HEK293 (cell line): ENCODE measurements at regions not wholly inside any gene's neighbourhood (a gene's known extent, or its start where the extent isn't known, plus 50 kb on each side); places are given as distances from the start of the nearest gene placed in this dataset.

Experiments used
- CTCF ChIA-PET: fragments of 350-600 bp; formaldehyde crosslinking; extraction: SDS; loops from one replicate; lab custom pipeline; 2021; ENCODE audit warnings: antibody characterized with exemption; lab: Yijun Ruan, JAX
- POLR2A ChIA-PET: fragments of 300-600 bp; formaldehyde crosslinking; extraction: SDS; loops from one replicate; lab custom pipeline; 2020; ENCODE audit warnings: antibody characterized with exemption, inconsistent platforms; lab: Yijun Ruan, JAX
- H3K27ac ChIP-seq: fragments of 200-500 bp; sonication (Bioruptor generic); 2 replicates; pipeline ENCODE4 v1.5.1; 2014; ENCODE audit warnings: low read depth, low read length, control low read depth, inconsistent platforms; ENCODE audit errors: extremely low read depth
- H3K36me3 ChIP-seq, 2 experiments: fragments of 200-500 bp in 1 of 2; sonication (Bioruptor generic) in 1 of 2; 1 replicate in 1 of 2; 2 replicates in 1 of 2; pipeline ENCODE4 v1.5.1; 2014 to 2017; ENCODE audit warnings: inconsistent platforms in 2 of 2, low read length in 2 of 2; ENCODE audit not compliant: control insufficient read depth in 2 of 2, insufficient read depth in 1 of 2
- H3K4me1 ChIP-seq: fragments of 200-500 bp; sonication (Bioruptor generic); 2 replicates; pipeline ENCODE4 v1.5.1; 2014; ENCODE audit warnings: mild to moderate bottlenecking, low read length, inconsistent platforms; ENCODE audit not compliant: control insufficient read depth, insufficient read depth
- H3K4me3 ChIP-seq: 2 replicates; pipeline ENCODE4 v1.5.1; 2011; ENCODE audit warnings: low read depth, mild to moderate bottlenecking, control low read depth, low read length, moderate library complexity
- H3K9me3 ChIP-seq: fragments of 200-500 bp; sonication (Bioruptor generic); 2 replicates; pipeline ENCODE4 v1.5.1; 2014; ENCODE audit warnings: low read depth, low read length, inconsistent platforms; ENCODE audit not compliant: control insufficient read depth, insufficient read depth
- GLI2 ChIP-seq: fragments of 450-650 bp; formaldehyde crosslinking; IDR thresholded peaks from 2 replicates; pipeline ENCODE4; 2017; ENCODE audit warnings: missing biosample characterization, missing genetic modification characterization, low read depth, borderline replicate concordance
- KLF1 ChIP-seq: fragments of 450-650 bp; formaldehyde crosslinking; IDR thresholded peaks from 2 replicates; pipeline ENCODE4 v1.5.1; 2016; ENCODE audit warnings: missing biosample characterization, missing genetic modification characterization
- KLF16 ChIP-seq: fragments of 450-650 bp; formaldehyde crosslinking; IDR thresholded peaks from 2 replicates; pipeline ENCODE4 v1.5.1; 2017; ENCODE audit warnings: missing biosample characterization, missing genetic modification characterization
- KLF7 ChIP-seq: fragments of 450-650 bp; formaldehyde crosslinking; IDR thresholded peaks from 2 replicates; pipeline ENCODE4 v1.5.1; 2016; ENCODE audit warnings: missing biosample characterization, missing genetic modification characterization, borderline replicate concordance
- KLF9 ChIP-seq: fragments of 450-650 bp; formaldehyde crosslinking; IDR thresholded peaks from 2 replicates; pipeline ENCODE4 v1.5.1; 2016; ENCODE audit warnings: missing biosample characterization, missing genetic modification characterization, low read depth
- MYNN ChIP-seq: fragments of 450-650 bp; formaldehyde crosslinking; IDR thresholded peaks from 2 replicates; pipeline ENCODE4 v1.5.1; 2016; ENCODE audit warnings: missing biosample characterization, missing genetic modification characterization, borderline replicate concordance
- MZF1 ChIP-seq: fragments of 450-650 bp; formaldehyde crosslinking; IDR thresholded peaks from 2 replicates; pipeline ENCODE4 v1.5.1; 2017; ENCODE audit warnings: missing biosample characterization, missing genetic modification characterization, borderline replicate concordance
- REPIN1 ChIP-seq: fragments of 450-650 bp; formaldehyde crosslinking; IDR thresholded peaks from 2 replicates; pipeline ENCODE4 v1.5.1; 2017; ENCODE audit warnings: missing biosample characterization, missing genetic modification characterization, low read depth
- ZBTB48 ChIP-seq: fragments of 450-650 bp; formaldehyde crosslinking; IDR thresholded peaks from 2 replicates; pipeline ENCODE4 v1.5.1; 2016; ENCODE audit warnings: missing biosample characterization, missing genetic modification characterization
- ZFP41 ChIP-seq: fragments of 450-650 bp; formaldehyde crosslinking; IDR thresholded peaks from 2 replicates; pipeline ENCODE4 v1.5.1; 2016; ENCODE audit warnings: missing biosample characterization, missing genetic modification characterization, borderline replicate concordance
- ZNF132 ChIP-seq: fragments of 450-650 bp; formaldehyde crosslinking; IDR thresholded peaks from 2 replicates; pipeline ENCODE4 v1.5.1; 2017; ENCODE audit warnings: missing biosample characterization, missing genetic modification characterization, borderline replicate concordance
- ZNF292 ChIP-seq: fragments of 450-650 bp; formaldehyde crosslinking; IDR thresholded peaks from 2 replicates; pipeline ENCODE4 v1.5.1; 2016; ENCODE audit warnings: low read depth, missing biosample characterization, missing genetic modification characterization, borderline replicate concordance
- ZNF311 ChIP-seq: fragments of 450-650 bp; formaldehyde crosslinking; IDR thresholded peaks from 2 replicates; pipeline ENCODE4 v1.5.1; 2017; ENCODE audit warnings: missing biosample characterization, missing genetic modification characterization, borderline replicate concordance
- ZNF335 ChIP-seq: fragments of 450-650 bp; formaldehyde crosslinking; conservative IDR thresholded peaks from 2 replicates; pipeline ENCODE4 v1.5.1; 2016; ENCODE audit warnings: missing biosample characterization, missing genetic modification characterization
- ZNF341 ChIP-seq: fragments of 450-650 bp; formaldehyde crosslinking; IDR thresholded peaks from 2 replicates; pipeline ENCODE4; 2016; ENCODE audit warnings: low read depth, missing biosample characterization, missing genetic modification characterization
- ZNF416 ChIP-seq: fragments of 450-650 bp; formaldehyde crosslinking; IDR thresholded peaks from 2 replicates; pipeline ENCODE4 v1.5.1; 2016; ENCODE audit warnings: missing biosample characterization, missing genetic modification characterization
- ZNF426 ChIP-seq: fragments of 450-650 bp; formaldehyde crosslinking; IDR thresholded peaks from 2 replicates; pipeline ENCODE4 v1.5.1; 2017; ENCODE audit warnings: missing biosample characterization, missing genetic modification characterization, mild to moderate bottlenecking, inconsistent platforms, moderate library complexity
- ZNF560 ChIP-seq: fragments of 450-650 bp; formaldehyde crosslinking; IDR thresholded peaks from 2 replicates; pipeline ENCODE4 v1.5.1; 2017; ENCODE audit warnings: missing biosample characterization, missing genetic modification characterization, borderline replicate concordance
- ZNF571 ChIP-seq: fragments of 450-650 bp; formaldehyde crosslinking; IDR thresholded peaks from 2 replicates; pipeline ENCODE4 v1.5.0; 2017; ENCODE audit warnings: missing biosample characterization, missing genetic modification characterization
- ZNF658 ChIP-seq: fragments of 450-650 bp; formaldehyde crosslinking; IDR thresholded peaks from 2 replicates; pipeline ENCODE4; 2016; ENCODE audit warnings: missing biosample characterization, missing genetic modification characterization
- ZNF664 ChIP-seq: fragments of 450-650 bp; formaldehyde crosslinking; IDR thresholded peaks from 2 replicates; pipeline ENCODE4 v1.5.1; 2016; ENCODE audit warnings: missing biosample characterization, missing genetic modification characterization
- ZNF701 ChIP-seq: fragments of 450-650 bp; formaldehyde crosslinking; IDR thresholded peaks from 2 replicates; pipeline ENCODE4 v1.5.1; 2016; ENCODE audit warnings: missing biosample characterization, missing genetic modification characterization
- TF ChIP-seq, protein P1 (sequence below): fragments of 450-650 bp; IDR thresholded peaks from 2 replicates; pipeline ENCODE4 v1.5.1; 2018; ENCODE audit warnings: missing biosample characterization, missing genetic modification characterization
- TF ChIP-seq, protein P2 (sequence below): fragments of 450-650 bp; formaldehyde crosslinking; IDR thresholded peaks from 2 replicates; pipeline ENCODE4 v1.5.1; 2017; ENCODE audit warnings: missing biosample characterization, missing genetic modification characterization

DNA sequence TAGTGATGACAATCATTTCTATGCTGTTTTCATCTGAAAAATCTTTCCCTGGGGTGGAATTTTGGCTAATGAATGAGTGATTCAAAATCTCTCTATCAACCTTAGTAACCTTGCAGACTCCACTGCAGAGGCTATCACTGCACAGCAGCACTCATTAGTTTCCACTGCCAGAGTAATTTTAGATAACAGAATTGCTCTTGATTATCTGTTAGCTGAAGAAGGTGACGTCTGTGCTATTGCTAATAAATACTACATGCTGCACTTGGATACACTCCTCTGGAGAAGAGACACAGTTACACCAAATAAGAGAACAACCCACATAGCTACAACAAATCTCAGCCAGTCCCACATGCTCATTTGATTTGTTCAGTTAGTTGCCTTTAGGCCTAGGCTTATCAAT is 1348.4 kb downstream of the NCAM2 start:
- Histone ChIP-seq H3K27ac (no peak overlapping the region), H3K4me3 (no peak overlapping the region)
- POLR2A ChIA-PET: no interaction called here

DNA sequence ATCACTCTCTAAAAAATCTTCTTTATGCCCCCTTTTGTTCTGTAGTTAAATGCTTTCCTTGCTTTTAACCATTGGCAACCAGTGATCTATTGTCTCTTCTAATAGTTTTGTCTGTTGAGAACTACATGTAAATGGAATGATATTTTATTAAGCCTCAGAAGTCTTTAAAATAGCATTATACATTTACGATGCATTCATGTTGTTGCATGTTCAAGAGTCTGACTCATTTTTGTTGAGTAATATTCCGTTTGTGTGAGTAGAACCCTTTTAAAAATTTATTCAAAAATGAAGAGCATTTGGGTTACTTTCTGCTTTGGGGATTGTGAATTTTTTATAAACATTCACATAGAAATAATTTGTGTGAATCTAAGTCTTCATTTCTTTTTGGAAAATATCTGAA is 1352.9 kb downstream of the NCAM2 start:
- H3K4me3 ChIP-seq: no peak overlapping the region
- ChIA-PET POLR2A (no interaction called here), CTCF (interaction anchor here (0.6 kb wide), 1 partner anchor 466 kb away, joined by 3 read pairs; no protein-coding TSS in a partner anchor)
- no peaks in the 10 kb centered on the region for H3K9me3 ChIP-seq
- TF ChIP-seq, protein P1, sequence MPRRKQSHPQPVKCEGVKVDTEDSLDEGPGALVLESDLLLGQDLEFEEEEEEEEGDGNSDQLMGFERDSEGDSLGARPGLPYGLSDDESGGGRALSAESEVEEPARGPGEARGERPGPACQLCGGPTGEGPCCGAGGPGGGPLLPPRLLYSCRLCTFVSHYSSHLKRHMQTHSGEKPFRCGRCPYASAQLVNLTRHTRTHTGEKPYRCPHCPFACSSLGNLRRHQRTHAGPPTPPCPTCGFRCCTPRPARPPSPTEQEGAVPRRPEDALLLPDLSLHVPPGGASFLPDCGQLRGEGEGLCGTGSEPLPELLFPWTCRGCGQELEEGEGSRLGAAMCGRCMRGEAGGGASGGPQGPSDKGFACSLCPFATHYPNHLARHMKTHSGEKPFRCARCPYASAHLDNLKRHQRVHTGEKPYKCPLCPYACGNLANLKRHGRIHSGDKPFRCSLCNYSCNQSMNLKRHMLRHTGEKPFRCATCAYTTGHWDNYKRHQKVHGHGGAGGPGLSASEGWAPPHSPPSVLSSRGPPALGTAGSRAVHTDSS (tag by site-specific recombination): no peak
- TF ChIP-seq ZNF341 (tag by site-specific recombination) (no peak), GLI2 (tag by site-specific recombination) (no peak), KLF16 (tag by site-specific recombination) (no peak), ZNF132 (tag by site-specific recombination) (no peak), REPIN1 (tag by site-specific recombination) (no peak), ZNF571 (tag by site-specific recombination) (no peak), ZNF335 (tag by site-specific recombination) (no peak), ZNF664 (no peak), ZNF701 (tag by site-specific recombination) (no peak)
- TF ChIP-seq, protein P2, sequence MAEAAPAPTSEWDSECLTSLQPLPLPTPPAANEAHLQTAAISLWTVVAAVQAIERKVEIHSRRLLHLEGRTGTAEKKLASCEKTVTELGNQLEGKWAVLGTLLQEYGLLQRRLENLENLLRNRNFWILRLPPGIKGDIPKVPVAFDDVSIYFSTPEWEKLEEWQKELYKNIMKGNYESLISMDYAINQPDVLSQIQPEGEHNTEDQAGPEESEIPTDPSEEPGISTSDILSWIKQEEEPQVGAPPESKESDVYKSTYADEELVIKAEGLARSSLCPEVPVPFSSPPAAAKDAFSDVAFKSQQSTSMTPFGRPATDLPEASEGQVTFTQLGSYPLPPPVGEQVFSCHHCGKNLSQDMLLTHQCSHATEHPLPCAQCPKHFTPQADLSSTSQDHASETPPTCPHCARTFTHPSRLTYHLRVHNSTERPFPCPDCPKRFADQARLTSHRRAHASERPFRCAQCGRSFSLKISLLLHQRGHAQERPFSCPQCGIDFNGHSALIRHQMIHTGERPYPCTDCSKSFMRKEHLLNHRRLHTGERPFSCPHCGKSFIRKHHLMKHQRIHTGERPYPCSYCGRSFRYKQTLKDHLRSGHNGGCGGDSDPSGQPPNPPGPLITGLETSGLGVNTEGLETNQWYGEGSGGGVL (tag by site-specific recombination): no peak
- H3K27ac ChIP-seq: no peak overlapping the region
- no peaks in the 10 kb centered on the region for H3K4me1 ChIP-seq
- H3K36me3 ChIP-seq: no peaks in the 10 kb centered on the region

More for the DNA sequence above, 1348.4 kb downstream of the NCAM2 start:
- no peaks in the 10 kb centered on the region for H3K4me1 ChIP-seq
- no peak for TF ChIP-seq KLF9
- no peak for TF ChIP-seq ZNF416 (tag by site-specific recombination)
- TF ChIP-seq ZBTB48 (tag by site-specific recombination): no peak
- no peak for TF ChIP-seq ZNF311 (tag by site-specific recombination)
- no peak for TF ChIP-seq KLF1 (tag by site-specific recombination)
- TF ChIP-seq ZNF426 (tag by site-specific recombination): no peak
- TF ChIP-seq KLF7: no peak
- H3K9me3 ChIP-seq: no peaks in the 10 kb centered on the region; the same call in 1 of the 2 replicates
- CTCF ChIA-PET: no interaction called here
- H3K36me3 ChIP-seq: no peaks in the 10 kb centered on the region

DNA sequence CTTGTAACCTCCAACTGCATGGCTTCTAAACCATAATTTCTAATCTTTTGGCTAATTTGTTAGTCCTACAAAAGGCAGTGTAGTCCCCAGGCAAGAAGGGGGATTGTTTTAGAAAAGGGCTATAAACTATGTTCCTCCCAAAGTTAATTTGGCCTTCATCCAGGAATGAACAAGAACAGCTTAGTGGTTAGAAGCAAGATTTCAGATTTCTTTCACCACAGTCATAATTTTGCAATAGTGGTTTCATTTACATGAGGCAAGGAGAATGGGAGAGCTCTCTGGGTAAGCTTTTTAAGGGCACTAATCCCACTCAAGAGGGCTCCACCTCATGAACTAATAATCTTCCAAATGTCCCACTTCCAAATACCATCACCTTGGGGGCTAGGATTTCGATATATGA is 1353.9 kb downstream of the NCAM2 start:
- no peaks in the 10 kb centered on the region for H3K4me1 ChIP-seq
- no peak overlapping the region for H3K4me3 ChIP-seq
- no peaks in the 10 kb centered on the region for H3K9me3 ChIP-seq
- TF ChIP-seq ZNF292 (tag by site-specific recombination) (no peak), ZFP41 (tag by site-specific recombination) (no peak), ZNF664 (no peak), MZF1 (tag by site-specific recombination) (no peak), MYNN (tag by site-specific recombination) (no peak), ZNF335 (tag by site-specific recombination) (no peak), ZNF560 (no peak), GLI2 (tag by site-specific recombination) (no peak), ZBTB48 (tag by site-specific recombination) (no peak), ZNF658 (tag by site-specific recombination) (no peak)
- TF ChIP-seq, all 188 proteins: peak for 0
- ChIA-PET CTCF (no interaction called here), POLR2A (no interaction called here)
- H3K36me3 ChIP-seq: no peaks in the 10 kb centered on the region
- H3K27ac ChIP-seq: no peak overlapping the region
